GM12878 (cell line): ENCODE measurements at regions not wholly inside any gene's neighbourhood (a gene's known extent, or its start where the extent isn't known, plus 50 kb on each side); places are given as distances from the start of the nearest gene placed in this dataset.

Source experiments
- ATAC-seq: fragments of 200-7000 bp; cut with Tn5 transposase; 3 replicates; pipeline ENCODE4 v1.9.1; 2020; ENCODE audit warnings: mild to moderate bottlenecking, moderate library complexity
- BruUV-seq: library from RNA; stranded (reverse); fragments of 400-500 nt; replicated peaks from 2 replicates; lab custom pipeline; 2021; lab: Mats Ljungman, UMichigan
- CTCF ChIA-PET: fragments of 300-600 bp; sonication (Branson Sonifier 250); formaldehyde crosslinking; extraction: SDS; loops from one replicate; lab custom pipeline; 2021; ENCODE audit warnings: inconsistent platforms; lab: Yijun Ruan, JAX
- POLR2A ChIA-PET: fragments of 350-600 bp; formaldehyde crosslinking; extraction: SDS; loops from one replicate; lab custom pipeline; 2021; ENCODE audit warnings: inconsistent platforms; lab: Charles Lee
- RAD21 ChIA-PET: fragments of 300-600 bp; sonication (Branson Sonifier 250); formaldehyde crosslinking; loops from one replicate; lab custom pipeline; 2023; ENCODE audit warnings: antibody characterized with exemption; ENCODE audit not compliant: unreplicated experiment; lab: Charles Lee
- SMC1A ChIA-PET: fragments of 300-600 bp; sonication (Branson Sonifier 250); formaldehyde crosslinking; loops from one replicate; lab custom pipeline; 2023; ENCODE audit not compliant: unreplicated experiment, uncharacterized antibody; lab: Charles Lee
- DNase-seq: peaks from one replicate; pipeline ENCODE4 v3.0.0-alpha.2; 2011; ENCODE audit warnings: low read depth, low spot score
- FAIRE-seq: peaks from 3 replicates; lab custom pipeline; 2011; peaks lifted over from hg19 to GRCh38; lab: Jason Lieb, UNC
- H2AFZ ChIP-seq: 2 replicates; pipeline ENCODE4 v1.6.0; 2011; ENCODE audit warnings: low read depth, low read length, control low read depth; ENCODE audit not compliant: control insufficient read depth
- H3K27ac ChIP-seq: 2 replicates; pipeline ENCODE4 v1.5.1; 2011; ENCODE audit warnings: control low read depth; ENCODE audit not compliant: control insufficient read depth, insufficient read depth
- H3K27me3 ChIP-seq, 2 experiments: replicated peaks in 1 of 2; 2 replicates each; pipeline versions ENCODE4 v1.6.0 to v1.6.1; 2011; ENCODE audit warnings: low read length in 1 of 2; ENCODE audit not compliant: control insufficient read depth in 2 of 2, insufficient read depth in 2 of 2
- H3K36me3 ChIP-seq, 2 experiments: 2 replicates each; pipeline ENCODE4 v1.5.1; 2011; ENCODE audit warnings: low read length in 1 of 2; ENCODE audit not compliant: control insufficient read depth in 2 of 2, insufficient read depth in 2 of 2
- H3K4me1 ChIP-seq: 2 replicates; pipeline ENCODE4 v1.6.1; 2011; ENCODE audit warnings: mild to moderate bottlenecking, low read length, moderate library complexity, mixed read lengths; ENCODE audit not compliant: control insufficient read depth, insufficient read depth
- H3K4me2 ChIP-seq: 2 replicates; pipeline ENCODE4 v1.6.0; 2011; ENCODE audit warnings: control low read depth; ENCODE audit not compliant: control insufficient read depth, insufficient read depth
- H3K4me3 ChIP-seq: fragments of 200-600 bp; sonication (generic); 2 replicates; pipeline ENCODE4 v1.5.1; 2016
- H3K79me2 ChIP-seq: 2 replicates; pipeline ENCODE4 v1.6.0; 2011; ENCODE audit warnings: low read length; ENCODE audit not compliant: control insufficient read depth, insufficient read depth
- H3K9ac ChIP-seq: 2 replicates; pipeline ENCODE4 v1.8.0; 2011; ENCODE audit warnings: low read length, control low read depth, mixed read lengths; ENCODE audit not compliant: control insufficient read depth, insufficient read depth
- H3K9me3 ChIP-seq: replicated peaks from 3 replicates; pipeline ENCODE4 v1.5.1; 2011; ENCODE audit warnings: mild to moderate bottlenecking, low read length; ENCODE audit not compliant: control insufficient read depth, insufficient read depth
- H4K20me1 ChIP-seq: 2 replicates; pipeline ENCODE4 v1.6.0; 2011; ENCODE audit not compliant: control insufficient read depth, insufficient read depth
- ASH2L ChIP-seq: fragments of 300-600, 200-600 bp; sonication (generic); IDR thresholded peaks from 2 replicates; pipeline ENCODE4 v1.6.1; 2017; ENCODE audit warnings: low read depth, mild to moderate bottlenecking, borderline replicate concordance
- CBX3 ChIP-seq: fragments of 200-600 bp; sonication (generic); IDR thresholded peaks from 2 replicates; pipeline ENCODE4 v1.6.1; 2016; ENCODE audit warnings: low read depth, borderline replicate concordance
- JUND ChIP-seq: IDR thresholded peaks from 2 replicates; pipeline ENCODE4 v1.6.1; 2012; ENCODE audit warnings: low read depth, mild to moderate bottlenecking, low read length, improper control_type of control experiment, moderate library complexity
- MEF2B ChIP-seq: fragments of 450-650 bp; IDR thresholded peaks from 2 replicates; pipeline ENCODE4 v1.6.1; 2018; ENCODE audit warnings: mild to moderate bottlenecking, moderate library complexity; ENCODE audit not compliant: partially characterized antibody, poor library complexity, severe bottlenecking
- MTA3 ChIP-seq: IDR thresholded peaks from 2 replicates; pipeline ENCODE4 v1.6.1; 2012; ENCODE audit warnings: low read length, inconsistent platforms, borderline replicate concordance
- MYC ChIP-seq: IDR thresholded peaks from 2 replicates; pipeline ENCODE4 v1.6.1; 2011; ENCODE audit warnings: mild to moderate bottlenecking, low read length, moderate library complexity, inconsistent platforms; ENCODE audit not compliant: insufficient read depth, insufficient replicate concordance, insufficient read length, severe bottlenecking
- NFYB ChIP-seq: IDR thresholded peaks from 2 replicates; pipeline ENCODE4 v1.6.1; 2011; ENCODE audit warnings: low read depth, mild to moderate bottlenecking, low read length, improper control_type of control experiment, moderate library complexity; ENCODE audit not compliant: insufficient read depth
- RAD21 ChIP-seq: IDR thresholded peaks from 2 replicates; pipeline ENCODE4 v1.6.1; 2011; ENCODE audit warnings: mild to moderate bottlenecking, low read depth, low read length, moderate library complexity; ENCODE audit not compliant: insufficient read depth
- SMC3 ChIP-seq: IDR thresholded peaks from 2 replicates; pipeline ENCODE4 v1.6.1; 2011; ENCODE audit warnings: low read length, improper control_type of control experiment, borderline replicate concordance
- SRF ChIP-seq, 2 experiments: IDR thresholded peaks; 2 replicates each; pipeline ENCODE4 v1.6.1; 2011; ENCODE audit warnings: low read depth in 2 of 2, low read length in 2 of 2, mild to moderate bottlenecking in 1 of 2, moderate library complexity in 1 of 2
- TCF7 ChIP-seq: IDR thresholded peaks from 2 replicates; pipeline ENCODE4 v1.6.1; 2014; ENCODE audit warnings: antibody characterized with exemption, borderline replicate concordance
- ZSCAN29 ChIP-seq: fragments of 450-650 bp; IDR thresholded peaks from 2 replicates; pipeline ENCODE4 v1.6.1; 2017; ENCODE audit warnings: mild to moderate bottlenecking, moderate library complexity
- WGBS: methylation state at CpG from one replicate; pipeline ENCODE4 v1.1.6; 2016; ENCODE audit warnings: low lambda C conversion rate; ENCODE audit not compliant: insufficient replicate concordance, insufficient coverage; ENCODE audit errors: missing lambda C conversion rate; 5-methylcytosine and 5-hydroxymethylcytosine counted together
- in situ Hi-C: fragments of 300-500 bp; cut with MboI; formaldehyde crosslinking; loops from 9 replicates; pipeline ENCODE4 v1.14.3; 2018; ENCODE audit warnings: mixed read lengths
- intact Hi-C: fragments of 100-400 bp; cut with micrococcal nuclease; formaldehyde crosslinking; loops from one replicate; pipeline ENCODE4 v1.14.2; 2022; ENCODE audit not compliant: unreplicated experiment

- SMC1A ChIA-PET, result interaction anchor here (1.4 kb wide), 1 partner anchor 233 kb away, joined by 3 read pairs; no protein-coding TSS in a partner anchor
- intact Hi-C loops, result no loop called here
- Histone ChIP-seq H3K27me3 (no peaks in the 10 kb centered on the region; a peak in 2 of 4 replicates), H3K9ac (no peak overlapping the region), H2AFZ (no peak overlapping the region), H3K4me1 (no peaks in the 10 kb centered on the region), H3K36me3 (no peaks in the 10 kb centered on the region), H3K4me2 (no peak overlapping the region), H3K4me3 (no peak overlapping the region), H3K9me3 (no peaks in the 10 kb centered on the region), H4K20me1 (no peaks in the 10 kb centered on the region), H3K27ac (no peak overlapping the region), H3K79me2 (no peaks in the 10 kb centered on the region)
- WGBS, result 34% methylated on average over 8 of the region's 8 CpGs
- RAD21 ChIA-PET, result no interaction called here
- POLR2A ChIA-PET, result no interaction called here
- ATAC-seq (no peak), DNase-seq (no peak), FAIRE-seq (no peak)
- no peak for TF ChIP-seq CBX3
- TF ChIP-seq NFYB, result no peak
- no peak for TF ChIP-seq SMC3
- TF ChIP-seq MTA3, result no peak
- no peak for TF ChIP-seq ZSCAN29
- no peak for TF ChIP-seq SRF (IDR thresholded peaks at IDR 0.05; ENCODE audit: low read depth in 2 of 2, low read length in 2 of 2)
- no peak for TF ChIP-seq MEF2B
- no peak for TF ChIP-seq MYC
- no peak for TF ChIP-seq ASH2L
- TF ChIP-seq RAD21, result no peak
- TF ChIP-seq JUND, result no peak
- TF ChIP-seq TCF7, result no peak
- TF ChIP-seq, all 136 proteins: peak for 0
- CTCF ChIA-PET, result interaction anchor here (1.0 kb wide), 1 partner anchor 20 kb away, joined by 6 read pairs; no protein-coding TSS in a partner anchor
- no TSS peak for BruUV-seq
- in situ Hi-C loops, result no loop called here
Measured at GRCh38 chr9:21688108-21689102, 114.0 kb upstream of the MTAP start.
